A549 (cell line): ENCODE measurements at regions not wholly inside any gene's neighbourhood (a gene's known extent, or its start where the extent isn't known, plus 50 kb on each side); places are given as distances from the start of the nearest gene placed in this dataset.

Experiments
- ATAC-seq, 2 experiments: fragments of 200-7000 bp in 1 of 2; fragments of >200 bp in 1 of 2; cut with Nextera tagmentation in 1 of 2; cut with Tn5 transposase in 1 of 2; 3 replicates each; pipeline versions ENCODE4 v1.8.0 to v1.9.1; 2018 to 2020; ENCODE audit warnings: mild to moderate bottlenecking in 1 of 2, moderate library complexity in 1 of 2
- CTCF ChIA-PET: fragments of 300-600 bp; sonication (Branson Sonifier 250); formaldehyde crosslinking; extraction: SDS; loops from one replicate; lab custom pipeline; 2021; ENCODE audit warnings: antibody characterized with exemption, inconsistent platforms; lab: Yijun Ruan, JAX
- POLR2A ChIA-PET: fragments of 350-600 bp; formaldehyde crosslinking; extraction: SDS; loops from one replicate; lab custom pipeline; 2021; ENCODE audit warnings: antibody characterized with exemption, inconsistent platforms; lab: Yijun Ruan, JAX
- DNase-seq, 2 experiments: peaks; one replicate each; pipeline versions ENCODE4 v3.0.0 to v3.0.0-alpha.2; 2011 to 2016; ENCODE audit warnings: low read depth in 1 of 2, low spot score in 1 of 2
- FAIRE-seq: peaks from 2 replicates; lab custom pipeline; 2011; peaks lifted over from hg19 to GRCh38; lab: Jason Lieb, UNC
- H3K27ac ChIP-seq, 2 experiments: fragments of >200 bp; sonication (Bioruptor Twin); formaldehyde crosslinking; 3 replicates each; pipeline ENCODE4 v1.5.1; 2016 to 2017
- H3K4me1 ChIP-seq: fragments of >200 bp; sonication (Bioruptor Twin); formaldehyde crosslinking; 3 replicates; pipeline ENCODE4 v1.6.1; 2016
- H3K4me2 ChIP-seq: fragments of >200 bp; sonication (Bioruptor Twin); formaldehyde crosslinking; 3 replicates; pipeline ENCODE4 v1.6.1; 2016
- H3K4me3 ChIP-seq: fragments of >200 bp; sonication (Bioruptor Twin); formaldehyde crosslinking; 3 replicates; pipeline ENCODE4 v1.5.1; 2016
- H3K9me3 ChIP-seq: fragments of >200 bp; sonication (Bioruptor Twin); formaldehyde crosslinking; 3 replicates; pipeline ENCODE4 v1.6.1; 2016
- BHLHE40 ChIP-seq: IDR thresholded peaks from 2 replicates; pipeline ENCODE4 v1.6.1; 2012; ENCODE audit warnings: low read depth, low read length, inconsistent platforms
- CBX8 ChIP-seq: fragments of 200-600 bp; sonication (generic); IDR thresholded peaks from 2 replicates; pipeline ENCODE4 v1.6.1; 2016
- EHF ChIP-seq: fragments of 250-450 bp; sonication (Bioruptor Pico); IDR thresholded peaks from 2 replicates; pipeline ENCODE4 v1.5.0; 2020; ENCODE audit warnings: mild to moderate bottlenecking
- ESRRA ChIP-seq: fragments of 150-350 bp; IDR thresholded peaks from 2 replicates; pipeline ENCODE4 v1.6.1; 2014; ENCODE audit warnings: mild to moderate bottlenecking, low read length, borderline replicate concordance
- FOSL2 ChIP-seq, 2 experiments: fragments of 450-650 bp in 1 of 2; fragments of >200 bp in 1 of 2; sonication (Bioruptor Twin) in 1 of 2; formaldehyde crosslinking; IDR thresholded peaks; 2 replicates each; pipeline versions ENCODE4 v1.5.0 to v1.6.1; 2016 to 2020; ENCODE audit warnings: mild to moderate bottlenecking in 1 of 2, moderate library complexity in 1 of 2
- FOXS1 ChIP-seq: fragments of 250-450 bp; sonication (Bioruptor Pico); IDR thresholded peaks from 2 replicates; pipeline ENCODE4 v1.5.0; 2020; ENCODE audit warnings: mild to moderate bottlenecking, moderate library complexity
- HDAC2 ChIP-seq: fragments of 200-600 bp; sonication (generic); IDR thresholded peaks from 2 replicates; pipeline ENCODE4 v1.6.1; 2016
- HEYL ChIP-seq: fragments of 250-450 bp; sonication (Bioruptor Pico); IDR thresholded peaks from 2 replicates; pipeline ENCODE4 v1.8.0; 2021; ENCODE audit warnings: mild to moderate bottlenecking, moderate library complexity
- HOXB5 ChIP-seq: fragments of 250-450 bp; sonication (Bioruptor Pico); IDR thresholded peaks from 2 replicates; pipeline ENCODE4 v1.5.0; 2020; ENCODE audit warnings: mild to moderate bottlenecking, moderate library complexity
- JUN ChIP-seq, 2 experiments: fragments of >200 bp; sonication (Bioruptor Twin); formaldehyde crosslinking; IDR thresholded peaks; 2 replicates in 1 of 2; 3 replicates in 1 of 2; pipeline ENCODE4 v1.6.1; 2016 to 2017
- KDM1A ChIP-seq: fragments of 200-600 bp; sonication (generic); IDR thresholded peaks from 2 replicates; pipeline ENCODE4 v1.6.1; 2016; ENCODE audit warnings: low read depth, mild to moderate bottlenecking
- MYC ChIP-seq: IDR thresholded peaks from 2 replicates; pipeline ENCODE4 v1.6.1; 2012; ENCODE audit warnings: mild to moderate bottlenecking, inconsistent platforms, low read length, improper control_type of control experiment, borderline replicate concordance
- NFE2L2 ChIP-seq: fragments of 150-350 bp; conservative IDR thresholded peaks from 2 replicates; pipeline ENCODE4 v1.6.1; 2014; ENCODE audit warnings: low read length
- NPAS2 ChIP-seq: fragments of 250-450 bp; sonication (Bioruptor Pico); IDR thresholded peaks from 2 replicates; pipeline ENCODE4 v1.8.0; 2022; ENCODE audit warnings: mild to moderate bottlenecking, moderate library complexity, borderline replicate concordance
- PHF8 ChIP-seq: fragments of 200-600 bp; sonication (generic); IDR thresholded peaks from 2 replicates; pipeline ENCODE4 v1.6.1; 2016; ENCODE audit warnings: low read depth, mild to moderate bottlenecking, antibody characterized with exemption, moderate library complexity, borderline replicate concordance
- POLR2A ChIP-seq: IDR thresholded peaks from 2 replicates; pipeline ENCODE4 v1.6.1; 2012; ENCODE audit warnings: mild to moderate bottlenecking, low read length
- POLR2AphosphoS2 ChIP-seq: conservative IDR thresholded peaks from 2 replicates; pipeline ENCODE4 v1.6.1; 2012; ENCODE audit warnings: low read length, improper control_type of control experiment, inconsistent platforms
- RNF2 ChIP-seq: fragments of 200-600 bp; sonication (generic); IDR thresholded peaks from 2 replicates; pipeline ENCODE4 v1.6.1; 2016; ENCODE audit warnings: low read depth, mild to moderate bottlenecking, antibody characterized with exemption, moderate library complexity, borderline replicate concordance
- TFCP2L1 ChIP-seq: fragments of 250-450 bp; sonication (Bioruptor Pico); IDR thresholded peaks from 2 replicates; pipeline ENCODE4 v1.5.0; 2021; ENCODE audit warnings: mild to moderate bottlenecking
- ZC3H11A ChIP-seq: fragments of 450-650 bp; IDR thresholded peaks from 2 replicates; pipeline ENCODE4 v1.6.1; 2014; ENCODE audit warnings: antibody characterized with exemption, mild to moderate bottlenecking
- ZFP36 ChIP-seq: fragments of 450-650 bp; IDR thresholded peaks from 2 replicates; pipeline ENCODE4 v1.6.1; 2014; ENCODE audit warnings: borderline replicate concordance; ENCODE audit not compliant: partially characterized antibody
- ZNF302 ChIP-seq: fragments of 250-450 bp; sonication (Bioruptor Pico); IDR thresholded peaks from 2 replicates; pipeline ENCODE4 v1.9.0; 2021; ENCODE audit warnings: inconsistent platforms, mild to moderate bottlenecking, moderate library complexity
- ZSCAN20 ChIP-seq: fragments of 250-450 bp; sonication (Bioruptor Pico); IDR thresholded peaks from 2 replicates; pipeline ENCODE4 v1.8.0; 2022; ENCODE audit warnings: mild to moderate bottlenecking, moderate library complexity
- WGBS: methylation state at CpG from one replicate; pipeline ENCODE4 v1.1.6; 2017; ENCODE audit errors: missing lambda C conversion rate; 5-methylcytosine and 5-hydroxymethylcytosine counted together
- TF ChIP-seq, protein P1 (sequence below): IDR thresholded peaks from 2 replicates; pipeline ENCODE4 v1.6.1; 2012
- TF ChIP-seq, protein P2 (sequence below): fragments of 250-450 bp; sonication (Bioruptor Pico); IDR thresholded peaks from 2 replicates; pipeline ENCODE4 v1.5.0; 2020; ENCODE audit warnings: low read depth, mild to moderate bottlenecking, moderate library complexity
- TF ChIP-seq, protein P3 (sequence below): IDR thresholded peaks from 2 replicates; pipeline ENCODE4 v1.6.1; 2012; ENCODE audit warnings: low read depth, borderline replicate concordance
- TF ChIP-seq, protein P4 (sequence below): fragments of 250-450 bp; sonication (Bioruptor Pico); IDR thresholded peaks from 2 replicates; pipeline ENCODE4 v1.5.0; 2021; ENCODE audit warnings: mild to moderate bottlenecking, moderate library complexity, borderline replicate concordance
- TF ChIP-seq, protein P5 (sequence below): fragments of 150-350 bp; IDR thresholded peaks from 2 replicates; pipeline ENCODE4 v1.6.1; 2014; ENCODE audit warnings: low read depth, mild to moderate bottlenecking, low read length
- TF ChIP-seq, protein P6 (sequence below): fragments of >200 bp; sonication (Bioruptor Twin); formaldehyde crosslinking; IDR thresholded peaks from 2 replicates; pipeline ENCODE4 v1.6.1; 2016

DNA sequence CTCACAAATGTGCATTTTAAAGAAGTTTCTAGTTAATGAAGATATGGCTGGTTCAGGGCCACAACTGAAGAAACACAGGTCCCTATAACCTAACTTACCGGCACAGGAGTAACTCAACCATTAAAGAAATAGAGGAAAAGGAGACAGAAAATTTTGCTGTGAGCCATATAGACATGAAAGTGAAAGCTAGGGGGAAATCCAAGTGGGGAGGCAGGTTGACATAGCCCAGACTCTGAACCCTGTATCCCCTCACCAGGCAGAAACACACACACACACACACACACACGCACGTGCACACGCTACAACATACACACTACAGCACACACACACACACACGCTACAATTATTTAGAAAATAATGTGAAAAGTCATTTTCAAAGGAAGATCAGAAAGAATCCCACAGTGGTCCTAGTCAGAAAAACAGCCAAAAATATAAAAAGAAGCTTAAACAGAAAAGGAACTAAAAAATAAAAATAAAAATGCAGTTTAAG, 856.4 kb upstream of the CDH6 start:
- Histone ChIP-seq H3K4me2 (no peak overlapping the region), H3K4me3 (no peak overlapping the region), H3K9me3 (no peaks in the 10 kb centered on the region), H3K4me1 (no peaks in the 10 kb centered on the region), H3K27ac (no peak overlapping the region)
- 74% methylated on average over 5 of the region's 5 CpGs for WGBS
- ChIA-PET POLR2A (no interaction called here), CTCF (no interaction called here)
- no peak for FAIRE-seq
- DNase-seq, result no peak
- no peak for TF ChIP-seq JUN (IDR thresholded peaks at IDR 0.05)
- no peak for TF ChIP-seq ZSCAN20
- ATAC-seq, result no peak

DNA sequence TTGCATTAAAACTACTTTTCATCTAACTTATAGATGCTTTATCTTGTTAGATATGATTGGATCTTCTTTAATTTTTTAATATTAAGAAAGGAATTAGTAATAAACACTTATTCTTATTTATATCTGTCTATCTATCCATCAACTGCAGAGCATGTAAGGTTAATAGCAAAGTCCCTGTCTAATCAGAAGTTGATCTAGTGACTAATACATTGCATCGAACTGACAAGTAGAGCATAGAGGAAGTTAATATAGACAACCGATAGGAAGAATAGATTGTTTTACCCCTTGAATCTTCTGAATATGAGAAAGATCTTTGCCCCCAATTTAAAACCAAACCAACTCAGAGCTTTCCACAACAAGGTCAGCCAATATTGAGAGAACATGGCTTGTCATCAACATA, 862.0 kb upstream of the CDH6 start:
- Histone ChIP-seq H3K4me1 (no peaks in the 10 kb centered on the region), H3K4me3 (no peak overlapping the region), H3K27ac (no peak overlapping the region), H3K9me3 (no peaks in the 10 kb centered on the region), H3K4me2 (no peak overlapping the region)
- TF ChIP-seq PHF8 (no peak), ESRRA (no peak), BHLHE40 (no peak), POLR2A (no peak), KDM1A (no peak), HDAC2 (no peak), HEYL (no peak), HOXB5 (CRISPR knock-in tag) (no peak), MYC (no peak), TFCP2L1 (CRISPR knock-in tag) (no peak), NPAS2 (CRISPR knock-in tag) (no peak), EHF (CRISPR knock-in tag) (no peak)
- TF ChIP-seq, protein P1, sequence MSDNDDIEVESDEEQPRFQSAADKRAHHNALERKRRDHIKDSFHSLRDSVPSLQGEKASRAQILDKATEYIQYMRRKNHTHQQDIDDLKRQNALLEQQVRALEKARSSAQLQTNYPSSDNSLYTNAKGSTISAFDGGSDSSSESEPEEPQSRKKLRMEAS, result no peak
- TF ChIP-seq, protein P2, sequence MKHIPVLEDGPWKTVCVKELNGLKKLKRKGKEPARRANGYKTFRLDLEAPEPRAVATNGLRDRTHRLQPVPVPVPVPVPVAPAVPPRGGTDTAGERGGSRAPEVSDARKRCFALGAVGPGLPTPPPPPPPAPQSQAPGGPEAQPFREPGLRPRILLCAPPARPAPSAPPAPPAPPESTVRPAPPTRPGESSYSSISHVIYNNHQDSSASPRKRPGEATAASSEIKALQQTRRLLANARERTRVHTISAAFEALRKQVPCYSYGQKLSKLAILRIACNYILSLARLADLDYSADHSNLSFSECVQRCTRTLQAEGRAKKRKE (CRISPR knock-in tag), result no peak
- TF ChIP-seq, protein P3, sequence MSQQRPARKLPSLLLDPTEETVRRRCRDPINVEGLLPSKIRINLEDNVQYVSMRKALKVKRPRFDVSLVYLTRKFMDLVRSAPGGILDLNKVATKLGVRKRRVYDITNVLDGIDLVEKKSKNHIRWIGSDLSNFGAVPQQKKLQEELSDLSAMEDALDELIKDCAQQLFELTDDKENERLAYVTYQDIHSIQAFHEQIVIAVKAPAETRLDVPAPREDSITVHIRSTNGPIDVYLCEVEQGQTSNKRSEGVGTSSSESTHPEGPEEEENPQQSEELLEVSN, result no peak
- FAIRE-seq (no peak), DNase-seq (no peak), ATAC-seq (no peak)
- POLR2A ChIA-PET, result no interaction called here
- WGBS, result 59% methylated on average over 2 of the region's 2 CpGs
- CTCF ChIA-PET, result no interaction called here

DNA sequence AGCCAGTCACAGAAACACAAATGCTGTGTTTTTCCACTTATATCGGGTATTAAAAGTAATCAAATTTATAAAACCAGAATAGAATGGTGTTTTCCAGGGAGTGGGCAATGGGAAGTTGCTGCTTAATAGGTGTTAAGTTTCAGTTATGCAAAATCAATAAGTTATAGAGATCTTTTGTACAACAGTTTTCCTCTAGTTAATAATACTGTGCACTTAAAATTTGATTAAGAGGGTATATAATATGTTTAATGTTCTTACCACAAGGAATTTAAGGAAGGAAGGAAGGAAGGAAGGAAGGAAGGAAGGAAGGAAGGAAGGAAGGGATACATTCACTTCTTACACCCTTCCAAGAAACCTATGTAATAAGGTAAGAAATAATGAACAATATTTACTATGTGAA, 867.7 kb upstream of the CDH6 start:
- TF ChIP-seq, protein P4, sequence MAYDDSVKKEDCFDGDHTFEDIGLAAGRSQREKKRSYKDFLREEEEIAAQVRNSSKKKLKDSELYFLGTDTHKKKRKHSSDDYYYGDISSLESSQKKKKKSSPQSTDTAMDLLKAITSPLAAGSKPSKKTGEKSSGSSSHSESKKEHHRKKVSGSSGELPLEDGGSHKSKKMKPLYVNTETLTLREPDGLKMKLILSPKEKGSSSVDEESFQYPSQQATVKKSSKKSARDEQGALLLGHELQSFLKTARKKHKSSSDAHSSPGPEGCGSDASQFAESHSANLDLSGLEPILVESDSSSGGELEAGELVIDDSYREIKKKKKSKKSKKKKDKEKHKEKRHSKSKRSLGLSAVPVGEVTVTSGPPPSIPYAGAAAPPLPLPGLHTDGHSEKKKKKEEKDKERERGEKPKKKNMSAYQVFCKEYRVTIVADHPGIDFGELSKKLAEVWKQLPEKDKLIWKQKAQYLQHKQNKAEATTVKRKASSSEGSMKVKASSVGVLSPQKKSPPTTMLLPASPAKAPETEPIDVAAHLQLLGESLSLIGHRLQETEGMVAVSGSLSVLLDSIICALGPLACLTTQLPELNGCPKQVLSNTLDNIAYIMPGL, result no peak
- TF ChIP-seq ZC3H11A (no peak), KDM1A (no peak), RNF2 (no peak), HEYL (no peak), TFCP2L1 (CRISPR knock-in tag) (no peak), ZFP36 (no peak), BHLHE40 (no peak), FOXS1 (CRISPR knock-in tag) (no peak), ZNF302 (no peak), HOXB5 (CRISPR knock-in tag) (no peak), FOSL2 (IDR thresholded peaks at IDR 0.05) (no peak), FOSL2 (CRISPR knock-in tag; IDR thresholded peaks at IDR 0.05) (no peak), POLR2AphosphoS2 (no peak), NFE2L2 (no peak), CBX8 (no peak)
- TF ChIP-seq, protein P3, result no peak
- TF ChIP-seq, protein P5, sequence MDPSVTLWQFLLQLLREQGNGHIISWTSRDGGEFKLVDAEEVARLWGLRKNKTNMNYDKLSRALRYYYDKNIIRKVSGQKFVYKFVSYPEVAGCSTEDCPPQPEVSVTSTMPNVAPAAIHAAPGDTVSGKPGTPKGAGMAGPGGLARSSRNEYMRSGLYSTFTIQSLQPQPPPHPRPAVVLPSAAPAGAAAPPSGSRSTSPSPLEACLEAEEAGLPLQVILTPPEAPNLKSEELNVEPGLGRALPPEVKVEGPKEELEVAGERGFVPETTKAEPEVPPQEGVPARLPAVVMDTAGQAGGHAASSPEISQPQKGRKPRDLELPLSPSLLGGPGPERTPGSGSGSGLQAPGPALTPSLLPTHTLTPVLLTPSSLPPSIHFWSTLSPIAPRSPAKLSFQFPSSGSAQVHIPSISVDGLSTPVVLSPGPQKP, result no peak
- TF ChIP-seq, protein P6, sequence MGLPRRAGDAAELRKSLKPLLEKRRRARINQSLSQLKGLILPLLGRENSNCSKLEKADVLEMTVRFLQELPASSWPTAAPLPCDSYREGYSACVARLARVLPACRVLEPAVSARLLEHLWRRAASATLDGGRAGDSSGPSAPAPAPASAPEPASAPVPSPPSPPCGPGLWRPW, result no peak
- H3K4me2 ChIP-seq, result no peak overlapping the region
- no peaks in the 10 kb centered on the region for H3K4me1 ChIP-seq
- FAIRE-seq (no peak), DNase-seq (no peak), ATAC-seq (no peak)
- H3K4me3 ChIP-seq, result no peak overlapping the region
- H3K9me3 ChIP-seq, result no peaks in the 10 kb centered on the region
- POLR2A ChIA-PET, result no interaction called here
- CTCF ChIA-PET, result no interaction called here
- WGBS, result 65% methylated on average over 1 of the region's 1 CpG
- no peak overlapping the region for H3K27ac ChIP-seq
